ENCODE measurements at regions not wholly inside any gene's neighbourhood (a gene's known extent, or its start where the extent isn't known, plus 50 kb on each side); places are given as distances from the start of the nearest gene placed in this dataset.

- TF ChIP-seq BRD4 (IDR thresholded peaks at IDR 0.05) (no peak), REST (IDR thresholded peaks at IDR 0.05; ENCODE audit: borderline replicate concordance) (no peak), REST (CRISPR knock-in tag; IDR thresholded peaks at IDR 0.05; ENCODE audit: low read depth) (no peak), CTCF (IDR thresholded peaks at IDR 0.05 in 2 of 3, conservative IDR thresholded peaks at IDR 0.05 in 1 of 3; ENCODE audit: insufficient read depth in 2 of 3, low read depth in 1 of 3, low read length in 3 of 3) (no peak), POLR2A (conservative IDR thresholded peaks at IDR 0.05) (no peak), CAMTA2 (CRISPR knock-in tag; conservative IDR thresholded peaks at IDR 0.05) (no peak), AFF4 (CRISPR knock-in tag; IDR thresholded peaks at IDR 0.05) (no peak), ATF2 (CRISPR knock-in tag; IDR thresholded peaks at IDR 0.05) (no peak), HMGXB4 (CRISPR knock-in tag; IDR thresholded peaks at IDR 0.05) (no peak), ZNF184 (CRISPR knock-in tag; IDR thresholded peaks at IDR 0.05) (no peak)
These were observed 79.4 kb upstream of the TBX20 start for GRCh38 chr7:35333265-35333664.
